RWPE1 (cell line): ENCODE measurements at regions not wholly inside any gene's neighbourhood (a gene's known extent, or its start where the extent isn't known, plus 50 kb on each side); places are given as distances from the start of the nearest gene placed in this dataset.

Experiments used
- CTCF ChIA-PET: fragments of 350-600 bp; sonication (Branson Sonifier 250); formaldehyde crosslinking; extraction: SDS; loops from one replicate; lab custom pipeline; 2021; lab: Yijun Ruan, JAX
- POLR2A ChIA-PET: fragments of 400-600 bp; formaldehyde crosslinking; extraction: SDS; loops from one replicate; lab custom pipeline; 2020; ENCODE audit warnings: antibody characterized with exemption; ENCODE audit not compliant: low non-redundant PET; lab: Yijun Ruan, JAX
- DNase-seq: peaks from one replicate; pipeline ENCODE4 v3.0.0; 2012; ENCODE audit warnings: low spot score
- H3K27ac ChIP-seq: fragments of 450-650 bp; 2 replicates; pipeline ENCODE4 v1.5.1; 2017
- TF ChIP-seq, protein P1 (sequence below): fragments of 450-650 bp; conservative IDR thresholded peaks from 2 replicates; pipeline ENCODE4 v1.5.1; 2017; ENCODE audit warnings: low read depth, mild to moderate bottlenecking

- POLR2A ChIA-PET = no interaction called here
- CTCF ChIA-PET = interaction anchor here (0.6 kb wide), 1 partner anchor 692 kb away, joined by 5 read pairs; no protein-coding TSS in a partner anchor
- TF ChIP-seq, protein P1, sequence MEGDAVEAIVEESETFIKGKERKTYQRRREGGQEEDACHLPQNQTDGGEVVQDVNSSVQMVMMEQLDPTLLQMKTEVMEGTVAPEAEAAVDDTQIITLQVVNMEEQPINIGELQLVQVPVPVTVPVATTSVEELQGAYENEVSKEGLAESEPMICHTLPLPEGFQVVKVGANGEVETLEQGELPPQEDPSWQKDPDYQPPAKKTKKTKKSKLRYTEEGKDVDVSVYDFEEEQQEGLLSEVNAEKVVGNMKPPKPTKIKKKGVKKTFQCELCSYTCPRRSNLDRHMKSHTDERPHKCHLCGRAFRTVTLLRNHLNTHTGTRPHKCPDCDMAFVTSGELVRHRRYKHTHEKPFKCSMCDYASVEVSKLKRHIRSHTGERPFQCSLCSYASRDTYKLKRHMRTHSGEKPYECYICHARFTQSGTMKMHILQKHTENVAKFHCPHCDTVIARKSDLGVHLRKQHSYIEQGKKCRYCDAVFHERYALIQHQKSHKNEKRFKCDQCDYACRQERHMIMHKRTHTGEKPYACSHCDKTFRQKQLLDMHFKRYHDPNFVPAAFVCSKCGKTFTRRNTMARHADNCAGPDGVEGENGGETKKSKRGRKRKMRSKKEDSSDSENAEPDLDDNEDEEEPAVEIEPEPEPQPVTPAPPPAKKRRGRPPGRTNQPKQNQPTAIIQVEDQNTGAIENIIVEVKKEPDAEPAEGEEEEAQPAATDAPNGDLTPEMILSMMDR = no peak
- no peak for DNase-seq
- H3K27ac ChIP-seq = no peak overlapping the region
Measured at GRCh38 chr1:106061586-106062495, 994.6 kb upstream of the PRMT6 start.

DNA sequence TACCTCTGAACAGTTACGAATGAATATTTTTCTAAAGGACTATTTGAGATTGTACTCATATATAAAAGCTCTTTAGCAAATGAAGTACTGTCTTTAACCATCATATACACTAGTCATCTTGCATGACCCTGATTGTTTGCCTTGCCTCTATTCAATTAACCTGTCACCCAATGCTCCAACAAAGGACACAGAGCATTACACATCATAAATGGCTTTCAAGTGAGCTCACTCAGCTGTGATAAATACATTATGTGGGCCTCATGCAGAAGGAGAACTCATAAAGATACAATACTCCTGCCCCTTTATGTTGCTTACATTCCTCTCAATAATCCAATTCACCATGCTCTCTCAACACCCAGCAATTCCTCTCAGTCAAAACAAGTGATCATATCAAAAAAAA lies 993.0 kb upstream of the PRMT6 start:
- no peak overlapping the region for H3K27ac ChIP-seq
- ChIA-PET POLR2A (no interaction called here), CTCF (no interaction called here)
- TF ChIP-seq, protein P1 = no peak
- DNase-seq = no peak

GRCh38 chr1:106072909-106073600 lies 983.4 kb upstream of the PRMT6 start:
- ChIA-PET CTCF (no interaction called here), POLR2A (no interaction called here)
- DNase-seq = no peak
- TF ChIP-seq, protein P1 = no peak
- H3K27ac ChIP-seq = no peak overlapping the region

GRCh38 chr1:106080608-106081325 lies 975.7 kb upstream of the PRMT6 start:
- no peak overlapping the region for H3K27ac ChIP-seq
- POLR2A ChIA-PET = no interaction called here
- TF ChIP-seq, protein P1 = no peak
- CTCF ChIA-PET = no interaction called here
- DNase-seq = no peak

GRCh38 chr1:106111044-106111443 lies 945.4 kb upstream of the PRMT6 start:
- ChIA-PET CTCF (no interaction called here), POLR2A (no interaction called here)
- H3K27ac ChIP-seq = no peak overlapping the region

GRCh38 chr1:106113851-106114250 lies 942.6 kb upstream of the PRMT6 start:
- DNase-seq = no peak
- TF ChIP-seq, protein P1 = no peak
- ChIA-PET CTCF (no interaction called here), POLR2A (no interaction called here)
- H3K27ac ChIP-seq = no peak overlapping the region

More at GRCh38 chr1:106111044-106111443, 945.4 kb upstream of the PRMT6 start:
- DNase-seq = no peak
- TF ChIP-seq, protein P1 = no peak
